ENCODE measurements at regions not wholly inside any gene's neighbourhood (a gene's known extent, or its start where the extent isn't known, plus 50 kb on each side); places are given as distances from the start of the nearest gene placed in this dataset.

GRCh38 chr14:81591266-81591665 lies 57.6 kb upstream of the SEL1L start:
- TF ChIP-seq CTCF (IDR thresholded peaks at IDR 0.05; ENCODE audit: low read depth, low read length) (no peak), POLR2A (IDR thresholded peaks at IDR 0.05; ENCODE audit: extremely low read depth, insufficient read length) (no peak)

Data from NB4 (cell line).